HUDEP-2 (cell line): ENCODE measurements at regions not wholly inside any gene's neighbourhood (a gene's known extent, or its start where the extent isn't known, plus 50 kb on each side); places are given as distances from the start of the nearest gene placed in this dataset.
A peak's percentile ranks its signal among the peaks of the same experiment; 100 is the strongest.

ENCODE experiments used
- DNase-seq, 76 experiments: peaks; one replicate each; lab custom pipeline; 2025; ENCODE audit not compliant: unreplicated experiment in 76 of 76; lab: John Stamatoyannopoulos, UW

GRCh38 chr15:72923289-72923688, 129.0 kb upstream of the NEO1 start:
- no peak for DNase-seq

GRCh38 chr15:72920551-72920950, 131.7 kb upstream of the NEO1 start:
- DNase-seq: no peak

GRCh38 chr15:72919936-72920465, 132.3 kb upstream of the NEO1 start:
- DNase-seq: no peak

GRCh38 chr15:72916897-72917296, 133.3 kb upstream of the ADPGK start:
- no peak for DNase-seq

GRCh38 chr15:72916378-72916777, 132.8 kb upstream of the ADPGK start:
- DNase-seq: no peak

- no peak for DNase-seq
These were observed 132.3 kb upstream of the ADPGK start for GRCh38 chr15:72915843-72916242.

- DNase-seq: no peak
These were observed 129.4 kb upstream of the ADPGK start for GRCh38 chr15:72912996-72913395.

- no peak for DNase-seq
These were observed 128.6 kb upstream of the ADPGK start for GRCh38 chr15:72912121-72912520.

GRCh38 chr15:72911626-72912025, 128.1 kb upstream of the ADPGK start:
- DNase-seq: no peak

GRCh38 chr15:72908713-72909112, 125.2 kb upstream of the ADPGK start:
- no peak for DNase-seq

- DNase-seq: peak in 14 of 76 experiments; percentile 1 to 45 (median 8)
These were observed 124.2 kb upstream of the ADPGK start for GRCh38 chr15:72907733-72908132.

GRCh38 chr15:72902919-72903260, 119.3 kb upstream of the ADPGK start:
- no peak for DNase-seq

- DNase-seq: no peak
These were observed 118.8 kb upstream of the ADPGK start for GRCh38 chr15:72902245-72902918.

- DNase-seq: no peak
These were observed 109.4 kb upstream of the ADPGK start for GRCh38 chr15:72892986-72893385.

- DNase-seq: no peak
These were observed 106.5 kb upstream of the ADPGK start for GRCh38 chr15:72890043-72890442.

GRCh38 chr15:72889545-72889944, 106.0 kb upstream of the ADPGK start:
- DNase-seq: no peak

- DNase-seq: no peak
These were observed 105.3 kb upstream of the ADPGK start for GRCh38 chr15:72888811-72889210.

- DNase-seq: no peak
These were observed 104.7 kb upstream of the ADPGK start for GRCh38 chr15:72888211-72888610.

GRCh38 chr15:72887376-72887775, 103.8 kb upstream of the ADPGK start:
- DNase-seq: no peak

- DNase-seq: no peak
These were observed 100.8 kb upstream of the ADPGK start for GRCh38 chr15:72884311-72884710.

- no peak for DNase-seq
These were observed 90.0 kb upstream of the ADPGK start for GRCh38 chr15:72873379-72874233.
